ENCODE measurements at regions not wholly inside any gene's neighbourhood (a gene's known extent, or its start where the extent isn't known, plus 50 kb on each side); places are given as distances from the start of the nearest gene placed in this dataset.

DNA sequence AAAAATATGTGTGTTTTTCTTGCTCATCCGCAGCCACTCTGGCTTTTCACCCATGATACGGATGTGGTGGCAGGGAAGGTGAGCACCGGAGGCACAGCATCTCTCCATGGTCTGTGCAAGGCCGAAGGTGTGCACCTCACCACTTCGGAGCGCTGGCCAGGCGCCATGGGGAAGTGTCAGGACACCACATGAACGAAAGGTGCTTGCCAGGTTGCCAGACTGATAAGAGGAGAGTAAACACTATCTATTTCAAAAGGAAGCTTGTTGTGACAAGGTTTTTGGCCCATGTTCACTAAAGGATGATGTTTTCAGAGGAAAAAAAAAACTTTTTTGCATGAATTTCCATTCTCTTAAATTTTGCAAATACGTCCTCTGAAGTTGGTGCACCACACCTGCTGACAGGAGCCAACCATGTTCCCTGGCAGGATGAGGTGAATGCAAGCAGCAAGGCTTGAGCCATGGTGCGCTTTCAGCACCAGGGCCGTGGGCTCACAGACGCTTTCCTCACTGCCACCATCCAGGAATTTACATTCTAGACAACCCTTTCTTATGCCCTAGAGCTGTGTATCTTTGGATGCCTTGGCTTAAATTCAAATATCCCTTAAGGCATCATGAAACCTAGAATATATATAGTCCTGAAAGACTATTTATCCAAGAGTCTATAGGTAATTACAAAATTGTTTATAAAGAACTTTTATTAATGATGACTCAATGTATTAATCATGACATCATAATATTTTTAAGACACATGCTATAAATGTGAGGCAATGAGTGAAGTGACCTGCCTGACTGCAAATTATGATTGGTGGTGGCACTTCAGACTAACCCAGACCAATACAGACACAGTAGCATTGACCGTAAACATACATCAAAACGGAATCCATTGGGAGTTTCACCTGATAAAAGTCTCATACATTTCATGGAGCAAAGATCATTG lies 234.5 kb downstream of the TFAP2A start:
- no TSS peak for BruUV-seq (replicated peaks)
- H3K9me3 ChIP-seq (ENCODE audit: control insufficient read depth in 1 of 2, insufficient read depth in 1 of 2, low read depth in 1 of 2, low read length in 2 of 2) = no peaks in the 10 kb centered on the region
- ChIA-PET POLR2A (no interaction called here), CTCF (no interaction called here), RAD21 (ENCODE audit: low non-redundant PET in 1 of 2, low total read pairs in 2 of 2, uncharacterized antibody in 2 of 2, unreplicated experiment in 2 of 2) (no interaction called here)
- peaks cover 0 to 9% of the 10 kb centered on the region in 2 experiments; a peak in 2 of 4 replicates for H3K4me1 ChIP-seq (ENCODE audit: control insufficient read depth in 1 of 2, insufficient read depth in 2 of 2, low read length in 2 of 2)
- no peaks in the 10 kb centered on the region for H3K9me2 ChIP-seq (ENCODE audit: insufficient read depth)
- H3K79me2 ChIP-seq (ENCODE audit: insufficient read depth, low read length) = no peaks in the 10 kb centered on the region
- H2AFZ ChIP-seq (ENCODE audit: low read depth, low read length, poor library complexity, severe bottlenecking) = no peak overlapping the region
- H3K4me2 ChIP-seq (ENCODE audit: low read length) = no peak overlapping the region
- intact Hi-C loops (cut with micrococcal nuclease) = no loop called here
- H4K20me1 ChIP-seq (ENCODE audit: insufficient read depth) = no peaks in the 10 kb centered on the region
- H3K36me3 ChIP-seq (ENCODE audit: control insufficient read depth in 1 of 2, insufficient read depth in 2 of 2, low read length in 2 of 2) = no peaks in the 10 kb centered on the region
- H3K4me3 ChIP-seq (replicated peaks in 1 of 2; ENCODE audit: low read depth in 1 of 2, low read length in 2 of 2) = no peak overlapping the region
- H3K27me3 ChIP-seq (ENCODE audit: insufficient read depth, low read length) = no peaks in the 10 kb centered on the region
- ATAC-seq = no peak
- no peak overlapping the region for H3K27ac ChIP-seq (ENCODE audit: low read depth, low read length)
- TF ChIP-seq, protein P1, sequence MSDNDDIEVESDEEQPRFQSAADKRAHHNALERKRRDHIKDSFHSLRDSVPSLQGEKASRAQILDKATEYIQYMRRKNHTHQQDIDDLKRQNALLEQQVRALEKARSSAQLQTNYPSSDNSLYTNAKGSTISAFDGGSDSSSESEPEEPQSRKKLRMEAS (IDR thresholded peaks at IDR 0.05) = no peak
- TF ChIP-seq EZH2phosphoT487 (IDR thresholded peaks at IDR 0.05; ENCODE audit: borderline replicate concordance) (no peak), POLR2A (IDR thresholded peaks at IDR 0.05; ENCODE audit: borderline replicate concordance, extremely low read depth, insufficient read depth, insufficient read length) (no peak), SRF (IDR thresholded peaks at IDR 0.05; ENCODE audit: low read depth) (no peak), JUND (IDR thresholded peaks at IDR 0.05) (no peak), CEBPB (IDR thresholded peaks at IDR 0.05; ENCODE audit: low read depth) (no peak), EZH2 (IDR thresholded peaks at IDR 0.05) (no peak), ZFX (IDR thresholded peaks at IDR 0.05) (no peak), SP1 (IDR thresholded peaks at IDR 0.05; ENCODE audit: low read depth) (no peak)
- TF ChIP-seq, protein P2, sequence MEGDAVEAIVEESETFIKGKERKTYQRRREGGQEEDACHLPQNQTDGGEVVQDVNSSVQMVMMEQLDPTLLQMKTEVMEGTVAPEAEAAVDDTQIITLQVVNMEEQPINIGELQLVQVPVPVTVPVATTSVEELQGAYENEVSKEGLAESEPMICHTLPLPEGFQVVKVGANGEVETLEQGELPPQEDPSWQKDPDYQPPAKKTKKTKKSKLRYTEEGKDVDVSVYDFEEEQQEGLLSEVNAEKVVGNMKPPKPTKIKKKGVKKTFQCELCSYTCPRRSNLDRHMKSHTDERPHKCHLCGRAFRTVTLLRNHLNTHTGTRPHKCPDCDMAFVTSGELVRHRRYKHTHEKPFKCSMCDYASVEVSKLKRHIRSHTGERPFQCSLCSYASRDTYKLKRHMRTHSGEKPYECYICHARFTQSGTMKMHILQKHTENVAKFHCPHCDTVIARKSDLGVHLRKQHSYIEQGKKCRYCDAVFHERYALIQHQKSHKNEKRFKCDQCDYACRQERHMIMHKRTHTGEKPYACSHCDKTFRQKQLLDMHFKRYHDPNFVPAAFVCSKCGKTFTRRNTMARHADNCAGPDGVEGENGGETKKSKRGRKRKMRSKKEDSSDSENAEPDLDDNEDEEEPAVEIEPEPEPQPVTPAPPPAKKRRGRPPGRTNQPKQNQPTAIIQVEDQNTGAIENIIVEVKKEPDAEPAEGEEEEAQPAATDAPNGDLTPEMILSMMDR (IDR thresholded peaks at IDR 0.05 in 2 of 3, conservative IDR thresholded peaks at IDR 0.05 in 1 of 3; ENCODE audit: borderline replicate concordance in 1 of 3, insufficient read depth in 1 of 3, low read depth in 2 of 3, low read length in 2 of 3) = no peak
- TF ChIP-seq, protein P3, sequence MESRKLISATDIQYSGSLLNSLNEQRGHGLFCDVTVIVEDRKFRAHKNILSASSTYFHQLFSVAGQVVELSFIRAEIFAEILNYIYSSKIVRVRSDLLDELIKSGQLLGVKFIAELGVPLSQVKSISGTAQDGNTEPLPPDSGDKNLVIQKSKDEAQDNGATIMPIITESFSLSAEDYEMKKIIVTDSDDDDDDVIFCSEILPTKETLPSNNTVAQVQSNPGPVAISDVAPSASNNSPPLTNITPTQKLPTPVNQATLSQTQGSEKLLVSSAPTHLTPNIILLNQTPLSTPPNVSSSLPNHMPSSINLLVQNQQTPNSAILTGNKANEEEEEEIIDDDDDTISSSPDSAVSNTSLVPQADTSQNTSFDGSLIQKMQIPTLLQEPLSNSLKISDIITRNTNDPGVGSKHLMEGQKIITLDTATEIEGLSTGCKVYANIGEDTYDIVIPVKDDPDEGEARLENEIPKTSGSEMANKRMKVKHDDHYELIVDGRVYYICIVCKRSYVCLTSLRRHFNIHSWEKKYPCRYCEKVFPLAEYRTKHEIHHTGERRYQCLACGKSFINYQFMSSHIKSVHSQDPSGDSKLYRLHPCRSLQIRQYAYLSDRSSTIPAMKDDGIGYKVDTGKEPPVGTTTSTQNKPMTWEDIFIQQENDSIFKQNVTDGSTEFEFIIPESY (IDR thresholded peaks at IDR 0.05; ENCODE audit: extremely low read depth, insufficient replicate concordance, low read length) = no peak
- DNase-seq (ENCODE audit: low read depth, low spot score) = no peak
- H3K9ac ChIP-seq (ENCODE audit: low read length) = no peak overlapping the region
